Stimulated activated CD8-positive, alpha-beta memory T cell treated with anti-CD3 and anti-CD28 coated beads, Interleukin-4, amount 100 ng/mL, for 48 hours (primary cell): ENCODE measurements at regions not wholly inside any gene's neighbourhood (a gene's known extent, or its start where the extent isn't known, plus 50 kb on each side); places are given as distances from the start of the nearest gene placed in this dataset.

Experiments
- DNase-seq: peaks from one replicate; pipeline ENCODE4 v3.0.0-alpha.2; 2020

GRCh38 chr18:41022484-41022883 lies 932.5 kb upstream of the PIK3C3 start:
- no peak for DNase-seq

- DNase-seq = no peak
These were observed 933.9 kb upstream of the PIK3C3 start for GRCh38 chr18:41021089-41021488.

- DNase-seq = no peak
These were observed 942.8 kb upstream of the PIK3C3 start for GRCh38 chr18:41012194-41012593.

GRCh38 chr18:41009926-41010325 lies 945.1 kb upstream of the PIK3C3 start:
- DNase-seq = no peak

- no peak for DNase-seq
These were observed 950.7 kb upstream of the PIK3C3 start for GRCh38 chr18:41004324-41004723.

GRCh38 chr18:40995529-40995928 lies 959.5 kb upstream of the PIK3C3 start:
- no peak for DNase-seq

GRCh38 chr18:40993363-40993762 lies 961.7 kb upstream of the PIK3C3 start:
- no peak for DNase-seq

- DNase-seq = no peak
These were observed 967.5 kb upstream of the PIK3C3 start for GRCh38 chr18:40987581-40987980.

GRCh38 chr18:40985436-40985835 lies 969.6 kb upstream of the PIK3C3 start:
- DNase-seq = no peak

GRCh38 chr18:40984856-40985255 lies 970.2 kb upstream of the PIK3C3 start:
- DNase-seq = no peak

- no peak for DNase-seq
These were observed 971.2 kb upstream of the PIK3C3 start for GRCh38 chr18:40983835-40984234.

GRCh38 chr18:40980171-40980570 lies 974.9 kb upstream of the PIK3C3 start:
- no peak for DNase-seq

- no peak for DNase-seq
These were observed 979.0 kb upstream of the PIK3C3 start for GRCh38 chr18:40976050-40976449.

- no peak for DNase-seq
These were observed 980.6 kb upstream of the PIK3C3 start for GRCh38 chr18:40974448-40974847.

GRCh38 chr18:40962784-40963183 lies 992.2 kb upstream of the PIK3C3 start:
- DNase-seq = no peak

GRCh38 chr18:40957533-40958070 lies 997.4 kb upstream of the PIK3C3 start:
- no peak for DNase-seq

GRCh38 chr18:40956213-40956612 lies 998.8 kb upstream of the PIK3C3 start:
- DNase-seq = no peak

- no peak for DNase-seq
These were observed 999.7 kb upstream of the PIK3C3 start for GRCh38 chr18:40955351-40955750.

GRCh38 chr18:40949114-40949950 lies 1005.7 kb upstream of the PIK3C3 start:
- DNase-seq = no peak

GRCh38 chr18:40944576-40944975 lies 1010.5 kb upstream of the PIK3C3 start:
- no peak for DNase-seq

- DNase-seq = no peak
These were observed 1015.1 kb upstream of the PIK3C3 start for GRCh38 chr18:40939656-40940515.

GRCh38 chr18:40938615-40939014 lies 1016.4 kb upstream of the PIK3C3 start:
- DNase-seq = no peak

GRCh38 chr18:40937386-40937785 lies 1017.6 kb upstream of the PIK3C3 start:
- no peak for DNase-seq

GRCh38 chr18:40935423-40935822 lies 1019.6 kb upstream of the PIK3C3 start:
- no peak for DNase-seq
